GM21390 (cell line): ENCODE measurements at regions not wholly inside any gene's neighbourhood (a gene's known extent, or its start where the extent isn't known, plus 50 kb on each side); places are given as distances from the start of the nearest gene placed in this dataset.

Source experiments
- ATAC-seq: cut with Tn5 transposase; IDR thresholded peaks from one replicate; pipeline ENCODE4 v1.9.1; 2021; ENCODE audit not compliant: unreplicated experiment

DNA sequence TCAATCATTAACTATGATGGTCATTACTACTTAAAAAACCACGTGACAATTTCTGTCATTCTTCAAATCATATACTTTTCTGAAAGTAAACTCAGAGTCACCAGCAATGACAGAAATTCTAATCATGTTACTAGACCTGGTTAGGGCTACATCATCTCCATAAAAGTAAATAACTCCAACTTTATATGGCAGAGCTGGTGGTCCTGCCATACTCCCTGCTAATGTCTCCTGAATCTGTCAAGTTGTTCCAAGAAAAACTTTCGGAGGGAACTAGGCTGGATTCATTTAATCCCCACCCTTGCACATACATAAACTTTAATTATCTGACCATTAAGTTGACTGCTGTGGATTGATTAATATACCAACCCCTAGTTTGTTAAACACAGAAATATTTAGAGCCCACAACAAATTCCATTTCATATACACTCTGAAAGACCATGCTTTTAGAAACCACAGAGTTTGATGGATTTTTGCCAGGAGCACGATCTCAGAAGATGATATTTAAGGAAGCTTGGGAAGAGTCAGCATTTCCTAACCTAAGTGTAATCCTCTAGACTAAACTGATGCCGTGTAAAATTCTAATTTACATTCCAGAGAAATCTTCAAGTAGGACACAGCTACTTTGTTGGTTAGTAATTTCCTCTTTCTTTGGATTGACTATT lies 577.0 kb downstream of the FAT4 start:
- ATAC-seq: no peak

DNA sequence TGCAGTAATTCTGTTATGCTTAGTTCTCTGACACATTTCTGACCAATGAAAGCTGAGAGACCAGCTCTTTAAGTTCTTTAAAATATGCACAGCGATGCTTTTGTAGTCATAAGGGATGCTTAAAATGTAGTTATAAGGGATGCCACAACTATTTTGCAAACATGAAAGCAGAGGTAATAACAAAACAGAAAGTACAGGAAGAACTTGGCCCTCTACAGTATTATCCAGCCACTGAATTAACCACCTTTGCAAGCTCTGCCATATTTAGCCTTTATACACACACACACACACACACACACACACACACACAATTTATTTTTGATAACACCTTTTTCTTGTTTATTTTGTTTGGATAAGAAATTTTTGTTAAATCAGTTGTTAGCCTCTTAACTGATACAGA lies 590.0 kb downstream of the FAT4 start:
- no peak for ATAC-seq

DNA sequence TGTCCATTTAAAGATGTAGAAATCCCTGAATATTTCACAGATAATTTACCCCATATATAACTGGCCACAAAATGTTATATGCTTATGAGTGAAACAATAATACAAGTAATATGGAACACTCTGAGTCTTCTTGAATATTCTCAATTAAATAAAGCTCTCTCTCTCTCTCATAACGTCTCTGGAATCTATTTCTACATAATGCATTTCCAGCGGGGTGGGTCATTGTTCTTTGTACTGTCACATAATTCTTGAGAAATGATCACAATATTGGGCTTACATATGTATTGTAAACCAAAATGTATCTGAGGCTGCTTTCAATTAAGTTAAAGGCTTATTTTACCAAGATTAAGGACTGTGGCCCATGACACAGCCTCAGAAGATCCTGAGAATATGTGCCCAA lies 596.3 kb downstream of the FAT4 start:
- ATAC-seq: no peak

DNA sequence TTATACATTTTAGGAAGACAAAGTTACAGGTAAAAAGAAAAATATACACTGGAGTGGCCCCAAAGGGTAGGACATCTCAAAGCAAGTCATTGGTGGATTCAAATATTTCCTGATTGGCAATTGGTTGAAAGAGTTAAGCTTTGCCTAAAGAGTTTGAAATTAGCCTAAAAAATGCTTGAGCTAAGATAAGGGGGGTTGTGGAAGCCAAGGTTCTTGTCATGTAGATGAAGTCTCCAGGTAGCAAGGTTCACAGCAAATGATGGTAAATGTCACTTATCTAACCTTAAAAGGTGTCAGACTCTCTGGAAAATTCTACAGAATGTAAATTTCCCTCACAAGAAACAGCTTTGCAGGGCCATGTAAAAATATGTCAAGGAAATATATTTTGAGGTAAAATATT lies 596.7 kb downstream of the FAT4 start:
- no peak for ATAC-seq

DNA sequence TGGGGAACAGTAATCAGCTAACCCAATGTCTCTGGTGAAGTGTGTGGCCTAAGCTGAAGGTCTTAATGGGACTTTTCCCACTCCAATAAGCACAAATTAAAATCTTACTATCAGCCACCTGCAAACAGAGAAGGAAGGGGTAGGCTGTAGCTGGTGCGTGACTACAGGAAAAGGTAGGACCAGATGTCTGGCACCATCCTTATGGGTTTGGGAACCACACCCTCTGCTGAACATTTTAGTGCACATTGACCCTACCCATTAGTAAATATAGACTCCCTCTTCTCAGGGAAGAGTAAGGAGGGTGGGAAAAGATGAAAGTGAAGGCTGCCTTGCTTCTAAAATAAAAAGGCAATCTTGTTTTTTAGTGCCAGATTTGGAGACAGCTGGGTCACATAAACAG lies 602.8 kb downstream of the FAT4 start:
- no peak for ATAC-seq

DNA sequence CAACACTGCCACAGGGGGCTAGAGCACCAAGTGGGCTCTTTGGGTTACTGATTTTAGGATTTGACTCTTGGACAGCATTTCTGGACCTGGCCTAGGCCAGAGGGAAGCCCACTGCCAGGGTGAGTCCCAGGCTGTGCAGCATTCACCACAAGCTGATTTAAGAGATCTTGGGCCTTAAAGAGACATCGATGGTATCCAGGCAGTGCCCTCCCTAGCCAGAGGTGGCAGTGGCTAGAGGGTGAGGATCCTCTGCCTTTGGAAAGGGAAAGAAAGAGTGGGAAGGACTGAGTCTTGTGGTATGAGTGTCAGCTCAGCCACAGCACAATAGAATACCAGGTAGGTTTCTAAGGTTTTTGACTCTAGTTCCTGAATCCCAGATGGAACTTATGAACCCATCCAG lies 613.9 kb downstream of the FAT4 start:
- ATAC-seq: no peak

DNA sequence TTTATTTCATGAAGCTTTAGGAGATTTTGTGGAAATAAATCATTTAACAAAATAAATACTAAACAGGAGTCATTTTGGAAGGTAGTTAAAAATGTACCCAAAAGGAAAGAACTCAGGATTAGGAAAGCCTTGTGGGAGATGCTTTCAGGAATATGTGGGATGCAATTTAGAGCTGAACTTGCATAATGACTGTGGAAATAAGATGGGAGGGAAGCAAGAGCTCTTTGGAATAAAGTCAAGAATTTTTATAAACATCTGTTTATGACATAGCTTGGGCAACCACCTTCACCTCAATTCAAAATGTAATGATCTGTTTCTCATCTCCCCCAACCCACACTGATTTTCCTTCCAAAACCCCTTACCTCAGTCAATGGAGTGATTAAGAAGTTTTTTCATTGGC lies 623.8 kb downstream of the FAT4 start:
- no peak for ATAC-seq

DNA sequence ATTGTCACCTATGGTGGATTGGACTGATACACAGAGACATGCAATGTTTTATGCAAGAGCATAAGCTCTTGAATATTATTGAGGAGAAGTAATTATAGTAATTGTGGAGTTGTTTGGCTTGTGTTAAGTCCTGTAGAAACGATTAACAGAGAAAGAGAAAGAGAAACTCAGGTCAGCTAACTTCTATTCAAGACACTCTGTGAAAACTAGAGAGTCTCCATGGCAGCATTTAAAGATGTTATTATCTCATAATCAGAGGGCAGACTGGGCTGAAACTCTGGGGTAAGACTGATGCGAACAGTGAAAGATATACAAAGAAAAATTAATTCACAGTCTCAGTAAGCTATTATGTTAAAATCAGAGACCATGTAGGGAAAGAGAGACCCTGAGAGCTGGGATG lies 625.7 kb downstream of the FAT4 start:
- ATAC-seq: no peak

DNA sequence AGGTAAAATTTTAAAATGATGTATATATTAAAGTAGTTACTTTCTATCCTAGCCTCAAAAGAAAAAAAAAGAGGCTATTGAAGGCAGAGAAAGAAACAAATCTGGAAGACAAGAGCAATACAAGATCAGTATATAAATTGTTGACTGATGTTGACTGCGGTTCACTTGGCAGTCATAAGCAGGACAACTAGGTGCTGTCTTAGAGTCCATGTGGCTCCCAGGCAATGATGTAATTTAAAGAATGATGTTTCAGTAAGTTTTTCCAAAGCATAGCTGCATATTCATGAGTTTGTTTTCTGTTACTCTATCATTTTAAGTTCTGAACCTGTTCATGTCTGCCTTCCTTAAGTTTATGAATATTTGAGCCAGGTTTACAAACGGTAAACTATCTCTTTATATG lies 630.2 kb downstream of the FAT4 start:
- no peak for ATAC-seq

DNA sequence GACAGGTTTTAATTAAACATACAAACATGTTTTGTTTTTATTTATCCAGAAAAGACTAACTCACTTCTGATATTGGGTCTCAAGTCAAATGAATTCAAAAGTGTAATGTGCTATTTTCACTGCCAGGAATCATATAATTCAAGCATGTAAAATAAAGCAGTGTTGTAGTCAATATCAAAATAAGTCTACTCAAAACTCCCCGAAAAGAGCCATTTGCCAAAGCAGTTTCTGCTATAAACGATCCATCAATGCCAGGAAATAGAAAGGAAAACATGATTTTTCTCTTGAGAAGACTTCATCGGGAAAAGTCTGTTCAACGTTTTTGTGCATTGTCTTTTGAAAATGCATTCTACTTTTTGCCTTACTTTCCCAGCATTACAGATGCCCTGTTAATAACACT lies 633.3 kb downstream of the FAT4 start:
- no peak for ATAC-seq

DNA sequence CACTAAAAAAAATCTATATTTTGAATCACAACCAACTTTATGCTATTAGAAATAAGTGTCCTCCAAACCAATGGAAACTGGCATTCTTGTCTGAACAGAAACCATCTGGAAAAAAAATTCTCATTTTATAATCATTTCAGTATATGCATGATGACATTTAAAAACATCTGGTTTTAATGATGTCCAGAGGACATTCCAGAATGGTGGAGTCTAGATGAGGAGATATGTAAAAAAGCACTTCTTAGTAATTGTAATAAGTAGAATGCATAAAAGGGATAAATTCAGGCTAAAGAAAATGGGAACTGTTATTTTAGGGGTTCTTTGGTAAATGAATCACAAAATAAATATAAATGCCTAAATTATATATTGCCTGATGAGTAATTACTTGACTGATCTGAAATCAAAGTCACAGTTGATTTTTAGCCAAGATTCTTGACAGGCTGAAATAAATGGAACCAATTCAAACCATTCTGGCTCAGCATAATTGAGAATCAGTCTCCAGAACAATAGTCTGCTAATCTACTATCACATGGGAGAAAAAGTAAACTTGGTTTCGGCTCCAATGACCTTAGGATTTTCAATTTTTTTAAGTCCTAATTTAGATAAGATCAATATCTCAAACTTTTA lies 636.6 kb downstream of the FAT4 start:
- no peak for ATAC-seq

DNA sequence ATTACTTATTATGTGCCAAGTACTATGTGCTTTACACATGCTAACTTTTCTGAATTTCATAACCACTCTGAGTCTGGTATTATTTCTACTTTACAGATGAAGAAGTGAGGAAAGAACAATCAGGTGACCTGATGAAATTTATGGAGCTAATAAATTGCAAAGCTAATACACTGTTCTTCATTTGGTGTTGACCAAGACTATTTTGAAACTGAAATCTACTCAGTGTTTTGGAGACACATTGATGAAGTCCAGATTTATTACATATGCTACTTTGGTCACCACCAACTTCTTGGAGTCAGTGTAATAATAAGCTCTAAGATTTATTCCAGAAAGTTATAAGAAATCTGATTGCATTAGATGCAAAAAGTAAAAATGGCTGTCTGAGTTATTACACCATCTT lies 637.9 kb downstream of the FAT4 start:
- ATAC-seq: no peak

DNA sequence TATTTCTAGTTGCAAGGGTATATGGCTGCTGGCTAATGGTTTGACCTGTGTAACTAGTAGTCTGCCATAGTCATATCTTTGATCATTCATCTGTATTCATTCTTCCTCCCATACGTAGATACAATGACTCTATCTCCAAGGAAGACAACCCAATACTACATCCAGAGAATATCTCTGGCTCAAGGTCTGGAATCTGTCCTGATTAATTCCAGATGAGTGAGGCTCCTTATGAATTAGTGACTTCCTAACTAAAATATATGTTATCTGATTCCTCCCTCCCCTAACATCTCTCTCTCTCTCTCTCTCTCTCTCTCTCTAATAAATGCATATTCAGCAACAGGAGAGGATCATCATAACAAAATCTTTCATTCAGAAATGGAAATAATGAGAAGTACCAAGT lies 641.5 kb downstream of the FAT4 start:
- no peak for ATAC-seq

DNA sequence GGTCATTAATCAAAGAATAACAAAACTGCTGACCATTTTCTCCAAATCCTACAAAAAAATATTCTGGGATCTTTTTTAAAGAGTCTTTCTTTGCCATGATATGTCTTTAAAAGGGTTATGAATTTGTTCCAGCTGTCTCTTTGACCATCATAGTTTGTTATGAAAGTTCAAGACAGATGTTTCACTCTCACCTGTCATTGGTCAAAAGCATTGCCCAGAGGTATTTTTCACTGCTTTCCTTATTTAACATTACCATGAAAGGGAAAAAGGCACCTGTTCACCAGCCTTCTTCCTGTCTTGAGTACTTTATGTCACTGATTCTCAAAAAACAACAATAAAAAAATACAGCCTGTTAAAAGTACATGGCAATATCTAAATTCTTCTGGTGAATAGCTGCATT lies 643.8 kb downstream of the FAT4 start:
- no peak for ATAC-seq

DNA sequence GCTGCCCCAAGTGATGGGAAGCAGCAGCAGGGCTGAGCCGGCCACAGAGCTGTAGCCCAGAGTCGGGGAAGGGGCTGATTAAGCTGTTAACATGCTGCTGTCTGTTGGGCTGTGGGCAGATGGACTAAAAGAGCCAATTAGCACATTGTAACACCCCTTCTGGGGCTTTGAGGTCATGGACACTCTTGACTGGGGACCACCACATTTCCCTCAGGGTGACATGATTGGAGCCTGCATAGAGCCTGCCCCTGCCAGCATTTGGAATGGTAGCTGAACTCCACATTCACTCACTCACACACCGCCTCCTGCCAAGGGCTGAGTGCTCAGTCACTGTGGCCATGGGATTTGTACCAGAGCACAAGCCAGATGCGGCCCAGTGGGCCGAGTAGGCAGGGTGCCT lies 646.9 kb downstream of the FAT4 start:
- no peak for ATAC-seq

DNA sequence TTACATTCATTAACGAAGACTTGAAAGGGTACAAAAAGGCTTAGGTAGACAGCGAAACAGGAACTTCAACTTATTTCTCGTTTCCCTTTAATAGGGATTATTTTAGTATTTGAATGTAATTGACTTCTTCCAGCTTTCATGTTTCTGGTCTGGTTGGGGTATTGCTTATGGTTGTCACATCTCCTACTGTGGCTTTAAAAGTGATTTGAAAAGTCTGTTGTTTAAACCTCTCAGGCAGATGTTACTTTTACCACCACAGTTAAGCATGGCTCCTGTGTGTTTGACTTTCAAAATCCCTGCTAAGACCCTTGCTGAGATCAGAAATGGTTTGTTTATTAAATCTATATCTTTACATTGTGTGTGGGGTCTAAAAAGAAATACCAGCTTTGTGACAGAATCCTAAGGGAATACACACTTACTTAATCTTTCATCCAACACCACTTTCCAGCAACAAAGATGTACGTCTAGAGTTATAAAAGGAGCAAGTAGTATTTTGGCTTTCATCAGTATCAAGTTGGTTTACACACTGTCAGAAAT lies 661.2 kb downstream of the FAT4 start:
- no peak for ATAC-seq

DNA sequence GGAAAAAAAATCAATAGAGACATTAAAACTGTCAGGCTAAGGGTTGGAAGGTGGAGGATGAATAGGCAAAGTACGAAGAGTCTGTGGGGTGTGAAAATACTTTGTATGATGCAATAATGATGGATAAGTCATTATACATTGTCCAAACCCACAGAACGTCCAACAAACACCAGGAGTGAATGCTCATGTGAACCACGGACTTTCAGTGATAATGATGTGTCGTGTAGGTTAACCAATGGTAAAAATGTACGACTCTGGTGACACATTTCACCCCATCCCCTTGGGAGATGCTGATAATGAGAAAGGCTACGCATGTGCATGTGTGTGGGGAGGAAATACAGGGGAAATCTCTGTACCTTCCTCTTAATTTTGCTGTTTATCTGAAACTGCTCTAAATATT lies 665.2 kb downstream of the FAT4 start:
- no peak for ATAC-seq

DNA sequence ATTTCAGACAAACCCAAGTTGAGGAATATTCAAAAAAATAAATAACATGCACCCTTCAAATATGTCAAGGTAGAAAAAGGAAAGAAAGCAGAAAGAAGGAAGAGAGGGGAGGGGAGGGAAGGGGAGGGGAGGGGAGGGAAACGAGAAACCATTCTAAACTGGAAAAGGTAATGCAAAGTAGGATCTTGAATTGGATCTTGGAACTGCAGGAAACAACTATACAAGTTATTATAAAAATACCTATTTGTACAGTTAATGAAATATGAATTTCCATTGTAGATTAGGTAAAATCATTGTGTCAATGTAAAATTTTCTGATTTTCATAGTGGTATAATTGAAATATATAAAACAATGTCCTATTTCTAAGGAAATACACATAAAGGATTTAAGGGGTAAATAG lies 668.4 kb downstream of the FAT4 start:
- ATAC-seq: no peak

DNA sequence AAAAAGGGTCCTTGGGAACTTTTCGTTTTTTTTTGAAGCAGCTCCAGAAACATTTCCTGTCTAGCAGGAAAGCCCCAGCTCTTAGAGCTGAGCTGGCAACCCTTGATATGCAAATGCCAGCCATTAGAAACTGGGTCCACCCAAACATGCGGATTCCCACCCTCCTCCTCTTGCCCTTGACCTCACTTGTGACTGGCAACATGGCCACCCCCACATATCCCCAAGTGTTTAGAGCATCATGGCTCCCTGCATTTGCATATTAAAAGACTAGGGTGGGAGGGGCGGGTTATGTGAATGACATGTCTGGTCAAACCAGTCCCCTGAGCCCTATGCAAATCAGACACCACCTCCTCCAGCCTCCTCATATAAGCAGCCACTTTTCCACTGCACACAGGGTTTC lies 671.1 kb downstream of the FAT4 start:
- ATAC-seq: no peak

DNA sequence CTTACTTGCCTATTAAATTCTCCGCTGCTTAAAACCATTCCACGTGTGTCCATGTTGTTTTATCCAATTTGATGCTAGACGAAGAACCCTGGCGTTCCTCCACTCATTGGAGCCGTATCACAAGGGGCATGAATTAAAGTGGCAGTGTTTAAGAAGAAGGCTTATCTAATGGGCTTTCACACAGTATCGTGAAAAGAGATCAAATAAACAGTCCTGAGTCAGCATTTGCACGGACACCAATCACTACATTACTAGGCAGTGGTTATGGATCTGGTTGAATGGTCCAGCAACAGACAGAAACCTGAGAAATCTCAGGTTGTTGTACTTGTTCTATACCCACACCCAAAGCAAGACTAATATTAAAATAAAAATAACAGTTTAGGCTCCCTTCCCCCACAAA lies 671.6 kb downstream of the FAT4 start:
- no peak for ATAC-seq

DNA sequence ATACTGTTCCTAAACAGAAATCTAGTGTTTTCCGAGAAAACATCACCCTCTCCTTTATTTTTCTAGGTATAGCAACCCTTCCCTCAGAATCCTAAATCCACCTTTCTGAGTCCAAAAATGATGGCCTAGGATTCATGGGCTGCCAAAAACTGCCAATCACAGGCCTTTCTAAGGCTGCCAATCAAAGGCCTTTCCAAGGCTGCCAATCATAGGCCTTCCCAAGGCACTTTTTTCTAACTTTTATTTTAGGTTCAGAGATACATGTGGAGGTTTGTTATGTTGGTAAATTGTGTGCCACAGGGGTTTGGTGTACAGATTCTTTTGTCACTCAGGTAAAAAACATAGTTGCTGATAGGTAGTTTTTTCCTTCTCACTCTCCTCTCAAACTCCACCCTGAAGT lies 673.7 kb downstream of the FAT4 start:
- ATAC-seq: no peak

DNA sequence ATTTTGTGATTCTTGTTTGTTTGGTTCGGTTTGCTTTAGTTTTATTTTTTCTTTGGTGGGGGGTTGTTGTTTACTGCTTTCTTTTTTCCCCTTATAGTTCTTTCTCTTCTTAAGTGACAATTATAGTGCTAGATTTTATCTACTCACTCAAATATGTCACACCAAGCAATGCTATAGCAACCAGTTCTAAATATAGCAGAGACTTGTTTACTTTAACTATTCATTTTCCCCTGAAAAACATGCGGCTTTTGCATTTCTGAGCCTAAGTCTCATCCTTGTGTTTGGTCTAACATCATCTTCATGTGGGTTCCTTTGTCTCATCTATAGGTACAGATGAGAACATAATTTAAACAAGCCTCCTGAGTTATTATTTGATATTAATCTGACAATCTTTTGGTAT lies 676.6 kb downstream of the FAT4 start:
- ATAC-seq: no peak

DNA sequence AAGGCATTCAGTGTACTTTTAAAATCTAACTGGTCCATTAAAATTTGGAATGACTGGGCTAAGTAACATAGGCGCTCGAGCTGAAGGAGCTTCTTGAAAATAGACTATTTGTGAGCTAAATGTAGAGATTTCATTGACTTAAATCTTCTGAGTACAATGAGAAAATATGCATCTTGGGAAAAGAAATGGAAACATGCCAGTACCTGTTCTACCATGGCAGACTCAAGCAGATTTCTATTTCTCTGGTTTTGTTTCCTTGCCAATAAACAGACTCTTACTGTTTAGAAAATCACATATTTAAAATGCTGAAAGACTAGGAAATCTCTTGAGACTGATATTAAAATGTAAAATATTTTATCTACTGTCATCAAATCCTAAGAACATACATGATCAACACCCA lies 678.1 kb downstream of the FAT4 start:
- ATAC-seq: no peak
